ENCODE measurements at regions not wholly inside any gene's neighbourhood (a gene's known extent, or its start where the extent isn't known, plus 50 kb on each side); places are given as distances from the start of the nearest gene placed in this dataset.
A peak's percentile ranks its signal among the peaks of the same experiment; 100 is the strongest.
"Not testable (repeated sequence)": the region's sequence is repeated elsewhere in the genome, so short reads cannot be mapped to it uniquely, and the experiment has no call there.

GRCh38 chr1:189216886-189217285, 1260.8 kb downstream of the BRINP3 start:
- no peak for TF ChIP-seq CTCF (IDR thresholded peaks at IDR 0.05)
- TF ChIP-seq ZFX (IDR thresholded peaks at IDR 0.05; ENCODE audit: borderline replicate concordance), result no peak
- no peak overlapping the region for H3K27ac ChIP-seq

DNA sequence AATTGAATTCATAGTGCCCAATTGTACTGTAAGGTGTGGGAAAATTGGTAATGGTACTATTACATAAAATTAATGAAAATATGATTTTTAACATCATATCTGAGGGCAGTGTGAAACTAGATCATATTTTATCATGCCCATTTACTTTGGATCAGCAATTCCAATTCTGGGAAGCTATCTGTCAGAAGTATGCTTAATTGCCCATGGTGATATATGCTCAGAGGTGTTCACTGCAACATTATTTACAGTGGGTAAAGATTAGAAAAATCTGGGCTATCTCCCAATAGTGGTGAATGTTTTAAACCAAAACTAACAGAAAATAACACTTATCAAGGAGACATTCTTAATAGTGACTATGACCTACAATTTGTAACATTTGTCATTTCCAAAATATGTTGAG, 1260.0 kb downstream of the BRINP3 start:
- TF ChIP-seq ZFX (IDR thresholded peaks at IDR 0.05; ENCODE audit: borderline replicate concordance), result no peak
- no peak for TF ChIP-seq CTCF (IDR thresholded peaks at IDR 0.05)
- H3K27ac ChIP-seq, result no peak overlapping the region

DNA sequence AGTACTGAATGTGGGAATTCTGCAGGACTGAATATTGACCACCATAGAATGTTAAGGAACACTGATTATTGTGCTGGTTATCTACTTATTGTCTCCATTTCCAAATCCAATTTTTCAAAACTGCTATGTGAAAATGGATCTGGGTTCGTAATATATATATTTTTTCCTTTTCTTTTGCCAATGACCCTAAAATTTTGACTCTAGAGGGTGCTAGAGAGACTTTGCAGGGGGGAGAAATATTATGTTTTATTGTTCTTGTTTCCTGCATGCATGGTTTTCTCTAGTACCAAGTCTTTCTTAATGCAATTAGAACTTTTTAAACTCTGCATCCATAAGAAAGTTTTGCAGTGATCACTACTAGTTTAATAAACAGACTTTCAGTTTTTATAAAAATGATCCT, 1256.9 kb downstream of the BRINP3 start:
- no peak overlapping the region for H3K27ac ChIP-seq

GRCh38 chr1:189225794-189226145, 1251.9 kb downstream of the BRINP3 start:
- not testable (repeated sequence) for H3K27ac ChIP-seq

More for the DNA sequence above, 1256.9 kb downstream of the BRINP3 start:
- TF ChIP-seq ZFX (IDR thresholded peaks at IDR 0.05; ENCODE audit: borderline replicate concordance), result no peak
- TF ChIP-seq CTCF (IDR thresholded peaks at IDR 0.05), result peak; percentile 52

DNA sequence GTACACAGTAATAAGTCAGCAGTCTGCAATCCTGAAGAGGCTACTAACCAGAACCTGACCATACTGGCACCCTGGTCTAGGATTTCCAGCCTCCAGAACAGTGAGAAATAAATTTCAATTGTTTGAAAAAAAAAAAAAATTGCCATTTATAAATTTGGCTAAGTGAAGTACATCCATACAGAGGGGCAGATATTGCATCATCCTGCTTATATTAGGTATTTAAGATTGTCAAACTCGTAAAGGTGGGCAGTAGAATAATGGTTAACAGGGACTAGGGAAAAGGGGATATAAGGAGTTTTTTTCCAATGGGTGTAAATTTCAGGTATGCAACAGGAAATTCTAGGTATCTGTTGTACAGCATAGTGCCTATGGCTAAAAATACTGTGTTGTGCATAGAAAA, 1250.9 kb downstream of the BRINP3 start:
- TF ChIP-seq CTCF (IDR thresholded peaks at IDR 0.05) (no peak), ZFX (IDR thresholded peaks at IDR 0.05; ENCODE audit: borderline replicate concordance) (no peak)
- no peak overlapping the region for H3K27ac ChIP-seq

DNA sequence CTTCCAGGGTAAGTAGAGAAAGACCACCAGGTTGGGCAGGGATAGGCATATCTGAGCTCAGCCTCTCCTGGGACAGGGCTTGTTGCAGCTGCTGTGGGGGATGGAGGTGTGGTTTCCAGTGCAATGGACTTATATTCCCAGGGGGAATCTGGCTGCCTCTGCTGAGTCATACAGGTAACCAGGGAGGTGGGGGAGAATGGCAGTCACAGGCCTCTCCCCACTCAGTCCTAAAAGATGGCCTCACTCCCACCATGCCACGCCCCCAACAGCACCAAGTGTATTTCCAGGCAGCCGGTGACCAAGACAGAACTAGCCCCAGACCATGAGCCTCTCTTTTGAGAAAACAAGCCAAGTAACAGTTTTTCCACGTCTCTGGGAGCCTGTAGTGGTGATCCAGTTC, 1240.7 kb downstream of the BRINP3 start:
- H3K27ac ChIP-seq, result no peak overlapping the region
- TF ChIP-seq ZFX (IDR thresholded peaks at IDR 0.05; ENCODE audit: borderline replicate concordance) (no peak), CTCF (IDR thresholded peaks at IDR 0.05) (no peak)

DNA sequence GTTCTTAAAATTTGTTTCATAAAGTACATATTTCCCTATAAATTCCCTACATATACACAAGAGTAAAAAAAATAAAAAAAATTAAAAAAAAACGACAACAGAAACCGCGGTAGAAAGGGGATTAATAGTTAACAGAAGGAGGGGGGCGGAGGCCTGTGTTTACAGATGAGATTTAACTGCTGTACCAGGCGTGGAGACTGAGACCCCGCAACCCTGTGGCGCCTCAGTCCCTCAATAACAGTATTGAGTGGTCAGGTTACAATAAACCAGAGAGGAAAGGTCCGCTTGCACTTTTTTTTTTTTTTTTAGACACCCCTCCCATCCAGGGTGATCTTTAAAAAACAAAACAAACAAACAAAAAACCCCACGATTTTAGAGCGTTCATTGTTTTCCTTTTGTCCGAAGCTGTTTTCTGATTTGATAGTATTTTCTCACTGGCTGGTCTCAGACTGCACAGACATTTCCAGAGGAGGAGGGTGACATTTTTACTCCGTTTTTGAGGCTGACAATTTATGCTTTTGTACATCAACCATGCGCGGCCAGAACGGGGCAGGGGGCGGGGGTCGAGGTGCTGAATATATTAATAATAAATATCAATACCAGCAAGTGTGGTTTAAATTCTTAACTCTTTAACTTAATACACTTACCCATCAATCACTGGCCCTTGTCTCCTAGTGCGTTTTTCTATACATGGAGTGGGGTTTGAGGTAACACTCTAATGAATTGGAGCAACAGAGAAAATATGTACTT, 1223.9 kb downstream of the BRINP3 start:
- H3K27ac ChIP-seq, result no peak overlapping the region
- TF ChIP-seq CTCF (IDR thresholded peaks at IDR 0.05), result no peak
- TF ChIP-seq ZFX (IDR thresholded peaks at IDR 0.05; ENCODE audit: borderline replicate concordance), result no peak

- not testable (repeated sequence) for H3K27ac ChIP-seq
Observed at GRCh38 chr1:189261128-189261527, 1216.5 kb downstream of the BRINP3 start.

All from 22Rv1 (cell line).